ENCODE measurements at regions not wholly inside any gene's neighbourhood (a gene's known extent, or its start where the extent isn't known, plus 50 kb on each side); places are given as distances from the start of the nearest gene placed in this dataset.

DNA sequence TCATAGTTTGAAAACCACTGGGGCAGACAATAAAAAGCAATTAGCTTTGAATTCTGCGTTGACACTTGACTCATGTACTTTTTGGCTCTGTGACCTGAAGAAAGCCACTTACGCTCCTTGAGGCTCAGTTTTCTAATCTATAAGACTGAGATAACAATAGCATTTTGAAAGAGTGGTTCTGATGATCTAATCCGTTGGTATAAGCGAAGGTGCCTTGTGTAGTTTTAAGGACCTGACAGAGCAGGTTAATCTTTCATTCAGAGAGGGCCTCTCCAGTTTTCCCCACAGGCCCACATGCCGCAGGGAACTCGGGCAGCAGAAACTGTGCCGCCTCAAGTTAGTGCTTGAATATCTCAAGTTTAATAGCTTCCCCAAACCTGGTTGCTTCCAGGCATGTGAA lies 306.0 kb upstream of the GBE1 start:
- no peak for DNase-seq

DNA sequence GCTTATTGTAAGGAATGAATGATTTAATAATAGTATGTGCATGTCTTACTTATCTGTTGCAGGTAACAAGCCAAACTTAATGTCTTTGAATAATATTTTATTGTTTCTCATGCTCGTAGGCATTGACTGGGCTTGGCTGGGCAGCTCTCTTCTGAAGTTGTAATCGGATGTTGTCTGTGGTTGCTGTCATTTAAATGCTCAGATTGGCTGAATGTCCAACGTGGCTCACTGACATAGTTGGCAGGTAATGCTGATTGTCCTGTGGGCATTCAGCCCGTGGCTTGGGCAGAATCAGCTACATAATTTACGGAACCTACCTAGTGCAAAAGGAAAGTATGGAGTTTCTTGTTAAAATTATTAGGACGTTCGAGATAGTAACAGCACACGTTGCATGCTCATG lies 297.4 kb upstream of the GBE1 start:
- DNase-seq: no peak

GRCh38 chr3:82055792-82056191 lies 294.3 kb upstream of the GBE1 start:
- DNase-seq: no peak

- no peak for DNase-seq
Observed at GRCh38 chr3:82054849-82055248, 293.4 kb upstream of the GBE1 start.

GRCh38 chr3:82053236-82053635 lies 291.8 kb upstream of the GBE1 start:
- DNase-seq: no peak

DNA sequence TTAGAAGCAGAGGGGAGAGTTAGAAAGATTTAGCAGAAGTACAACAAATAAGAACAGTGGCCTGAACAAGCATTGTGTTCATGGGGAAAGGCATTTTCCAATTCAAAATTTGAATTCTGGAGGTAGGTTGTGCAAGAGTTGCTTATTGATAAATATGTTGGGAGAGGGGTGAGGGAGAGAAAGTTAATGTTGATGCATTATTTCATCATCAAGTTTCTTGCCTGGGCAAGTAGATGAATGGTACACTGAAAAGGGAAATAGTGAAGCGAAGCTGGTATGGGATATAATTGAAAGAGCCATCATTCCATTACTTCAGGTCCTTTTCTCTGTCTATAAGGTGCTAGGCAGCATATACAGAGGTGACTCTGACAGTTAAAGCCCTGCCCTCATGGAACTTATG lies 288.9 kb upstream of the GBE1 start:
- DNase-seq: no peak

GRCh38 chr3:82048711-82049110 lies 287.3 kb upstream of the GBE1 start:
- no peak for DNase-seq

GRCh38 chr3:82044930-82045705 lies 283.7 kb upstream of the GBE1 start:
- no peak for DNase-seq

DNA sequence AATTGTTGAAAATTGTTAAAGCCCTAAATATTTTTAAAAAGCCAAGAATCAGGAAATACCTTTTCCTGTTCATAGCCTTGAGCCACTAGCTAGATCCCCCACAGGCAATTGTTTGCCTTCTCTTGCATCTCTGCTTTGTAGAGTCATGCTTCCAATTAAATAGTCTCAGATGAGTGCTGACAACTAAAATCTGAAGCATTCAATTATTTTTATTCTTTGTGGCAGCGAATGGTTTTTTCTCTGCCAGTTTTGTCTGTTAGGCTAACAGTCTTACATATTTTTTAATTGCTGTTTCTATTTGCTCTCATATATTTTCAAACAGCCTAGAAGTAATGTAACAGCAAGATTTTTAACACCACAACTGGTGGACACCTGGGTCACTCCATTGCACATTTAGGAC lies 277.1 kb upstream of the GBE1 start:
- DNase-seq: no peak

- no peak for DNase-seq
Observed at GRCh38 chr3:82033186-82033585, 271.7 kb upstream of the GBE1 start.

DNA sequence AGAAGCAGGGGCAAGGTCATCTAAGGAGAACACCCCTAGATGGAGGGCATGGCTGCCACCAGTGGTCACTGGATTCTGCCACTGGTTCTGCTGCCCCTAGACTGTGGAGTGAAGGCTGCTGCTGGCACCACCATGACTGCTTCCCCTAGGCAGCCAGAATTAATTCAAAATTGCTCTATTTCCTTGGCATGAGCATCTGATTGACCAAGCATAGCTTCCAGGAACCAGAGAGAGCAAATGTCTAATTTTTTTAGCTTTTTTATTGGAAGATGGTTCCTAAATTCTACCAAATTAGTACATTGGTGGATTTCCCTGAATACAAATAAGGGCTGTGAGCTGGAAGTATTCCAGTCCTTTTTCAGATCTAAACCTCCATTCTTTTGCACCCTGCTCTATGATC lies 270.2 kb upstream of the GBE1 start:
- DNase-seq: no peak

- no peak for DNase-seq
Observed at GRCh38 chr3:82030916-82031315, 269.5 kb upstream of the GBE1 start.

DNA sequence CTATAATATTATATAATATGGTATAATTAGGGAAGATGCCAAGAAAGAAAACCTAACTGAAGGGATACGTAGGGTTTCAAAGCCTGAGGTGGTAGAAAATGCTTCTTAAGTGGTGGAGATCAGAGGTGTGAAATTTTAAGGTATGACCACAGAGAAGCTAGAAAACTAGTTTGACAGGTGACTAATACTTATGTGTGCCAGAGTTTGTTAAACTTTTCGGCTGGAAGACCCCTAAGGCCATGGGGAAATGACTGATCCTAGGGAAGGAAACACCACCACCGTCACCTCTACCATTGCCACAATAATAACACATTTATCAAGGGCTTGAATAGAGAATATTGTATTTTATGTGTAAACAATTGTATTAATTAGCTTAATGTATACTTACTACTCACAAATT lies 261.4 kb upstream of the GBE1 start:
- no peak for DNase-seq

- no peak for DNase-seq
Observed at GRCh38 chr3:82020282-82020681, 258.8 kb upstream of the GBE1 start.

DNA sequence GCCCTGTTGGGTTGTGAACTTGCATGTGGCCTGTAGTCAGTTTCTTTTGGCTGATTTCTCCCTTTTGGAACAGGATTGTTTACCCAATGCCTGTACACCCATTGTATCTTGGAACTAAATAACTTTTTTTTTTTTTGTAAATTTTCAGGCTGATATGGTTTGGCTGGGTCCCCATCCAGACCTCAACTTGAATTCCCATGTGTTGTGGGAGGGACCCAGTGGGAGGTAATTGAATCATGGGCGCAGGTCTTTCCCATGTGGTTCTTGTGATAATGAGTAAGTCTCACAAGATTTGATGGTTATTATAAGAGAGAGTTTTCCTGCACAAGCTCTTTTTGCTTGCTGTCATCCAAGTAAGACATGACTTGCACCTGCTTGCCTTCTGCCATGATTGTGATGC lies 253.8 kb upstream of the GBE1 start:
- DNase-seq: no peak

- no peak for DNase-seq
Observed at GRCh38 chr3:82012775-82013174, 251.3 kb upstream of the GBE1 start.

- no peak for DNase-seq
Observed at GRCh38 chr3:82011336-82011735, 249.9 kb upstream of the GBE1 start.

GRCh38 chr3:82005266-82005665 lies 243.8 kb upstream of the GBE1 start:
- no peak for DNase-seq

- no peak for DNase-seq
Observed at GRCh38 chr3:82004266-82004665, 242.8 kb upstream of the GBE1 start.

GRCh38 chr3:82002986-82003642 lies 241.7 kb upstream of the GBE1 start:
- no peak for DNase-seq

- DNase-seq: no peak
Observed at GRCh38 chr3:82002491-82002890, 241.0 kb upstream of the GBE1 start.

DNA sequence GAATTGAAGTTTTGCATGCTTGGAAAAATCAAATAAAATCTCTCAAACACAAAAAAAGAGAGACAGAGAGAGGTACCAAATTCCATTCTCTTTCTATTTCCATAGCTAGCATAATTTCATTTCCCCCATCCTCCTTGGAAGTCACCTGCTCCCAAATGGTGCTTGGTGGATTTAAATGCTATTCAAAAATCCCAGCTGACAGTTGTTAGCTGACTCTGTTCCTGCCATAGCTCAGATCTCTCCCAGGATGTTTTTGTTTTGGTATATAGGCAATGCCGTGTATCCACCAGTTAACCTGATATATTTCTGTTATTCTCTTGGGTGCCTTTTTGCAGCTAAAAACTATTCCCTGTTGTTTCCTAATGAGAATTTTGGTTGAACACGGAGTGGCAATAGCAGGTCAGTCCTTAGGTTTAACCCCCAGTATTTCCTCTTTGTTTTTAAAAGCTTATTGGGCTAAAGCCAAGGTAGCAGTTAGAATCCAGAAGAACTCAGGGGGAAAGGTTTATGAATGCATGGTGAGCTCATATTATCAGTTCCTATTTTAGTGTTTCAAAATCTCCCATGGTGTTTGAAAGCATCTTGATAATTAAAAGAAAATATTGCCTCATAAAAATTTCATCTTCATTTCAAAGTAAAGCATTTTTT lies 240.0 kb upstream of the GBE1 start:
- DNase-seq: no peak

DNA sequence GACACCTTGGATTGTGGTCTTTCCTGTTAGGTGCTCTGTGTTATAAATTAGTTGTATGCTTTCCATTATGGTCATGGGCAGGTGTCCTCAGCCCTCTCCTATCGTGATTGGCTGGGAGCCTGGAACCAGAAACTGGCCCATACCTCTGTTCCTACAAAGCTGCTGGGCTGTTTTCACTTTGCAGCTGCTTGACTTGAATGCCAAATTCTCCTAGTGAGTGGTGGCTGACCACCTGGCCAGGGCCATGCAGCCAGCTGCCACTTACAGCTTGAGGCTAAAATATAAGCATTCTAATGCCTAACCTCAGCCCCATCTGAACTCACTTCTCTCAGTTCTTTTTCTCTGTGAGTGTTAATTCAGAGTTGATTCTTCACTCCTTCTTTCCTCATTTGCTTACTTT lies 239.3 kb upstream of the GBE1 start:
- DNase-seq: no peak

- no peak for DNase-seq
Observed at GRCh38 chr3:82000350-82000749, 238.9 kb upstream of the GBE1 start.

All from activated CD4-positive, CD25-positive, alpha-beta regulatory T cell (primary cell).